Lower lobe of right lung (tissue), 2 donors: ENCODE measurements at regions not wholly inside any gene's neighbourhood (a gene's known extent, or its start where the extent isn't known, plus 50 kb on each side); places are given as distances from the start of the nearest gene placed in this dataset.

Experiments
- ATAC-seq, 2 donors: fragments of 200-7000 bp; cut with Tn5 transposase; one replicate each; pipeline ENCODE4 v1.9.1; 2020 to 2022; ENCODE audit warnings: mild to moderate bottlenecking in 2 of 2, moderate library complexity in 2 of 2
- DNase-seq: peaks from one replicate; pipeline ENCODE4 v3.0.0-alpha.2; 2020
- H3K27ac ChIP-seq: fragments of 200-600 bp; one replicate; pipeline ENCODE4 v1.8.0; 2022
- H3K27me3 ChIP-seq: fragments of 200-600 bp; one replicate; pipeline ENCODE4 v1.8.0; 2022; ENCODE audit warnings: low read depth
- H3K36me3 ChIP-seq: fragments of 200-600 bp; one replicate; pipeline ENCODE4 v1.8.0; 2022; ENCODE audit warnings: mild to moderate bottlenecking
- H3K4me1 ChIP-seq: fragments of 200-600 bp; one replicate; pipeline ENCODE4 v1.8.0; 2022
- H3K4me3 ChIP-seq: fragments of 200-600 bp; one replicate; pipeline ENCODE4 v1.8.0; 2022; ENCODE audit warnings: mild to moderate bottlenecking
- H3K9me3 ChIP-seq: fragments of 200-600 bp; one replicate; pipeline ENCODE4 v1.8.0; 2022
- CTCF ChIP-seq: fragments of 200-600 bp; IDR thresholded peaks from one replicate; pipeline ENCODE4 v1.8.0; 2022; ENCODE audit warnings: antibody characterized with exemption, mild to moderate bottlenecking
- intact Hi-C: fragments of 100-400 bp; cut with DNase I; formaldehyde crosslinking; loops from one replicate; pipeline ENCODE4 v1.11.0; 2022
- donor health status: DM: no; HTN: yes; CAD: no; lungs with severe emphysema.

DNA sequence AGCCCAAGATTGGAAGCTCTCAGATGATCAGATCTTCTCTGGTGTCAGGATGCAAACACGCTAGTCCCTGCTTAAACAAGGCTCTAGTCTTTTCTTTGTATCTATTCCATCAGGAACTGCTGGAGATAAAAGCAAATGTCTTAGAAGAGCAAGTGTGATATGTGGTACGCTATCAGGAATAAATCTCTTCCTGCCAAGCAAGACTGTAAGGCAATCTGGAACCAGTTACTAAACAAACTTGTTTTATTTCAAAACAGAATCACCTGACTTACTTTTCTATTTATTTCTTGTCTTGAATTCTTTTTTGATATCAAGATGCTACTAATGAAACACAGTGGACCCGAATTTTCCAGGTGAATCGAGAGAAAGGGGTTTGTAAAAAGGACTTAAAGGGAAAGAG, 139.9 kb upstream of the ZNF644 start:
- no peak for DNase-seq
- no peak for TF ChIP-seq CTCF

DNA sequence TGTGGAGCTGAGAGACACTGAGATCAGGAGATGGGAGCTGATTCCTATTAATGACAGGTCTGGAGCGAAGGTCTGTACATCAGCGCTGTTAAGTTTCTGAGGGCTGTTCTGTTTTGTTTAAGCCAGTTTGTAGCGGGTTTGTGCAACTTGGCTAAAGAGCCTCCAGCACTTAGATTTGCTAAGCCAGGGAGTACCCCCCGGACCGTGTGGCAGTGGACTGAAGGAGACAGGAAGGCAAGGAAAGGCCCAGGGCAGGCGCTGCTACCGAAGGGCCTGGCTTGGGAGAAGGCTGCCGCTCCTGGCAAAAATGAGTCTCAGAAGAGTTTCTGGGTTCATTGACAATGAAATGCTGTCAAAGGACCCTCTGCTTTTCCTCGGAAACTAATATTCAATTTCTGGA, 139.3 kb upstream of the ZNF644 start:
- no peaks in the 10 kb centered on the region for H3K9me3 ChIP-seq
- ATAC-seq (no peak), DNase-seq (no peak)
- no peak for TF ChIP-seq CTCF
- H3K4me1 ChIP-seq: no peaks in the 10 kb centered on the region
- intact Hi-C loops: no loop called here
- H3K27me3 ChIP-seq: no peaks in the 10 kb centered on the region
- no peak overlapping the region for H3K27ac ChIP-seq
- no peaks in the 10 kb centered on the region for H3K36me3 ChIP-seq
- H3K4me3 ChIP-seq: no peak overlapping the region

More for the DNA sequence above, 139.9 kb upstream of the ZNF644 start:
- no peaks in the 10 kb centered on the region for H3K36me3 ChIP-seq
- H3K27me3 ChIP-seq: no peaks in the 10 kb centered on the region
- H3K27ac ChIP-seq: no peak overlapping the region
- no peaks in the 10 kb centered on the region for H3K9me3 ChIP-seq
- ATAC-seq: no peak
- H3K4me1 ChIP-seq: no peaks in the 10 kb centered on the region
- intact Hi-C loops: no loop called here
- no peak overlapping the region for H3K4me3 ChIP-seq

DNA sequence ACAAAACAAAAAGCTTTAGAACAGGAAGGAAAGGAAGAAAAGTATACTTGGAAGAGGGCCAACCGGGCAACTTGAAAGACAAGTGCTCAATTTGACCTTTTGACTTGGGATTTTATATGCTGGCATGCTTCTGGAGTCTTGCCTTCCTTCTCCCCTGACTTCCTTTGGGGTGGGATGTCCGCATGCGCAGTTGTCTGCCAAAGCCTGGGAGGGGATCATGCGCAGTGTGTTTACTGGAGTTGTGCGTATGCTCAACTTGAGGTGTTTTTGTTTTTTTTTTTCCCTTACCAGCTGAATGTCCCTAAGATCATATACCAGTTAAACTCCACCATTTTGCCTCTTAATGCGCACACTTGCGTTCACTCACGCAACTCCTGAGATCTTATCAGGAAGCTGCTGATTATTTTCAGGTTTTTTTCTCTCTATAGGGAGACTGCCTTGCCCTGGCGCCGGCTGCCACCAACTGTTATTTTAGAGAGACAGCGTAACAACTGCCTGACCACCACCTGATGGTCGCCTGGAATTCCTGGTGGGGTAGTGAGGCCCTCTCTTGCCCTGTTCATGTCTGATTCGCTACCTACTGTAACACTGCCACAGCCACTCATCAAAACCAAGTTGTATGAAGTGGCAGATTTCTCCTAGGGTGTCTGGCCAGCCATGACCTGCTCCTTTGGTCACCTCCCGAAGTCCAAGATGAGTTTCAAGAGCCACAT, 138.7 kb upstream of the ZNF644 start:
- no peak for TF ChIP-seq CTCF
- intact Hi-C loops: no loop called here
- ATAC-seq: no peak
- H3K27me3 ChIP-seq: no peaks in the 10 kb centered on the region
- no peak overlapping the region for H3K4me3 ChIP-seq
- H3K27ac ChIP-seq: no peak overlapping the region
- DNase-seq: no peak
- no peaks in the 10 kb centered on the region for H3K36me3 ChIP-seq
- no peaks in the 10 kb centered on the region for H3K9me3 ChIP-seq
- no peaks in the 10 kb centered on the region for H3K4me1 ChIP-seq

- H3K4me1 ChIP-seq: no peaks in the 10 kb centered on the region
- DNase-seq: no peak
- no peaks in the 10 kb centered on the region for H3K9me3 ChIP-seq
- ATAC-seq: no peak
- H3K27me3 ChIP-seq: no peaks in the 10 kb centered on the region
- no peaks in the 10 kb centered on the region for H3K36me3 ChIP-seq
- no peak overlapping the region for H3K4me3 ChIP-seq
- H3K27ac ChIP-seq: no peak overlapping the region
- TF ChIP-seq CTCF: no peak
- intact Hi-C loops: no loop called here
Observed at GRCh38 chr1:91153341-91153740, 131.5 kb upstream of the ZNF644 start.

DNA sequence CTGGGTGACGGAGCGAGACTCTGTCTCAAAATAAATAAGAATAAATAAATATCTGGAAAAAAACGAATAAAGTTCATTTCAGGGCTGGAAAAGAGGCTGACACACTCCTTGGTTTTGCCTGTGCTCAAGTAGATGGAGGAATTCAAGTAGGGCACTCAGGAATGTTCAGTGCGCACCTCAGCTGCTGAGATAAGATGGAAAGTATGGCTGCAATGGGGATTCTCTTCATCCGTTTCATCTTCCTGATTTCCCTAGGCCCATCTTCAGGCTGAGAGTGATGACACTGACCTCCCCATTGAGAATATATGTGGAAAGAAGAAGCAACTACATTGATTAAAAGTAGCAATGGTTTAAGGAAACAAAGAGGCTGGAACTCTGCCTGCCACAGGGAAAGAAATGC, 130.5 kb upstream of the ZNF644 start:
- Histone ChIP-seq H3K27ac (no peak overlapping the region), H3K27me3 (no peaks in the 10 kb centered on the region), H3K9me3 (no peaks in the 10 kb centered on the region), H3K4me3 (no peak overlapping the region), H3K4me1 (no peaks in the 10 kb centered on the region), H3K36me3 (no peaks in the 10 kb centered on the region)
- intact Hi-C loops: no loop called here
- DNase-seq (no peak), ATAC-seq (peak in 1 of 2 donors; percentile 70)
- no peak for TF ChIP-seq CTCF
